ENCODE measurements at regions not wholly inside any gene's neighbourhood (a gene's known extent, or its start where the extent isn't known, plus 50 kb on each side); places are given as distances from the start of the nearest gene placed in this dataset.
"Not testable (repeated sequence)": the region's sequence is repeated elsewhere in the genome, so short reads cannot be mapped to it uniquely, and the experiment has no call there.

DNA sequence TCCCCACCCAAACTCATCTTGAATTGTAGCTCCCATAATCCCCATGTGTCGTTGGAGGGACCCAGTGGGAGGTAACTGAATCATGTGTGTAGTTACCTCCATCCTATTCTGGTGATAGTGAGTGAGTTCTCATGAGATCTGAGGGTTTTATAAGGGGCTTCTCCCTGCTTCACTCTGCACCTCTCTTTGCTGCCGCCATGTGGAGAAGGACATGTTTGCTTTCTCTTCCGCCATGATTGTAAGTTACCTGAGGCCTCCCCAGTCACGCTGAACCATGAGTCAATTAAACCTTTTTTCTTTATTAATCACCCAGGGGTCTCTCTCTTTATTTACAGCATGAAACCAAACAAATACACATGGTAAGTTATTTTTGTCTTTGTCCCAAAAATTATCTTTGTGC, 726.1 kb downstream of the CDH18 start:
- Mint-ChIP-seq H3K4me3 (no peak overlapping the region), H3K36me3 (no peaks in the 10 kb centered on the region), H3K4me1 (no peaks in the 10 kb centered on the region), H3K27ac (no peak overlapping the region), H3K27me3 (no peaks in the 10 kb centered on the region), H3K9me3 (no peaks in the 10 kb centered on the region)
- DNase-seq (ENCODE audit: low spot score in 2 of 2) = no peak
- ATAC-seq (ENCODE audit: low read depth) = no peak

DNA sequence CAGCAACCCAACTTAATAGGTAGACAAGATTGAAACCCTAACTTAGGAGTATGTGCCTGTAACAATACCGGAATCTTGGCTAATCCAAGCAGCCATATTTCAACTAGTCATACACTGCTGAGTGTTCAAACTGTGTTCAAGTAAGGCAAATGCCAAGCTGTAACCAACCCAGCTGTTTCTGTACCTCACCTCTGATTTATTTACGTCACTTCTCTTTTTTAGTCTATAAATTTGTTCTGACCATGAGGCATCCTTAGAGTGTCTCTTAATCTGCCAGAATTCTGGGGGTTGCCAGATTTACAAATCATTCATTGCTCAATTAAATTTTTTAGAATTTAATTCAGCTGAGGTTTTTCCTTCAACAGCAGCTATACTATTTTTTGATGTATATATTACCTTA, 723.2 kb downstream of the CDH18 start:
- H3K4me3 Mint-ChIP-seq = no peak overlapping the region
- no peaks in the 10 kb centered on the region for H3K4me1 Mint-ChIP-seq
- H3K27me3 Mint-ChIP-seq = no peaks in the 10 kb centered on the region
- peaks cover 4% of the 10 kb centered on the region for H3K9me3 Mint-ChIP-seq
- H3K27ac Mint-ChIP-seq = no peak overlapping the region
- no peaks in the 10 kb centered on the region for H3K36me3 Mint-ChIP-seq
- no peak for DNase-seq (ENCODE audit: low spot score in 2 of 2)
- no peak for ATAC-seq (ENCODE audit: low read depth)

GRCh38 chr5:19266791-19267190, 721.2 kb downstream of the CDH18 start:
- ATAC-seq (ENCODE audit: low read depth) = no peak
- Mint-ChIP-seq H3K27ac (no peak overlapping the region), H3K9me3 (peaks cover 5% of the 10 kb centered on the region)

GRCh38 chr5:19270153-19270552, 717.8 kb downstream of the CDH18 start:
- no peak for ATAC-seq (ENCODE audit: low read depth)
- no peak for DNase-seq (ENCODE audit: low spot score in 2 of 2)
- peaks cover 5% of the 10 kb centered on the region for H3K9me3 Mint-ChIP-seq
- H3K4me1 Mint-ChIP-seq = no peaks in the 10 kb centered on the region
- no peaks in the 10 kb centered on the region for H3K36me3 Mint-ChIP-seq
- H3K27me3 Mint-ChIP-seq = no peaks in the 10 kb centered on the region
- H3K27ac Mint-ChIP-seq = no peak overlapping the region
- H3K4me3 Mint-ChIP-seq = no peak overlapping the region

More at GRCh38 chr5:19266791-19267190, 721.2 kb downstream of the CDH18 start:
- no peaks in the 10 kb centered on the region for H3K27me3 Mint-ChIP-seq
- H3K4me1 Mint-ChIP-seq = no peaks in the 10 kb centered on the region
- H3K36me3 Mint-ChIP-seq = no peaks in the 10 kb centered on the region
- DNase-seq (ENCODE audit: low spot score in 2 of 2) = no peak
- no peak overlapping the region for H3K4me3 Mint-ChIP-seq

GRCh38 chr5:19274578-19274977, 713.4 kb downstream of the CDH18 start:
- no peak for DNase-seq (ENCODE audit: low spot score in 2 of 2)
- H3K27ac Mint-ChIP-seq = no peak overlapping the region
- no peaks in the 10 kb centered on the region for H3K4me1 Mint-ChIP-seq
- no peaks in the 10 kb centered on the region for H3K27me3 Mint-ChIP-seq
- ATAC-seq (ENCODE audit: low read depth) = no peak
- H3K36me3 Mint-ChIP-seq = no peaks in the 10 kb centered on the region
- H3K4me3 Mint-ChIP-seq = no peak overlapping the region
- H3K9me3 Mint-ChIP-seq = peaks cover 2% of the 10 kb centered on the region

- ATAC-seq (ENCODE audit: low read depth) = no peak
- H3K36me3 Mint-ChIP-seq = no peaks in the 10 kb centered on the region
- H3K27me3 Mint-ChIP-seq = no peaks in the 10 kb centered on the region
- DNase-seq (ENCODE audit: low spot score in 2 of 2) = no peak
- no peaks in the 10 kb centered on the region for H3K4me1 Mint-ChIP-seq
- peaks cover 1% of the 10 kb centered on the region for H3K9me3 Mint-ChIP-seq
- H3K4me3 Mint-ChIP-seq = no peak overlapping the region
- H3K27ac Mint-ChIP-seq = no peak overlapping the region
Measured at GRCh38 chr5:19285286-19285685, 702.7 kb downstream of the CDH18 start.

DNA sequence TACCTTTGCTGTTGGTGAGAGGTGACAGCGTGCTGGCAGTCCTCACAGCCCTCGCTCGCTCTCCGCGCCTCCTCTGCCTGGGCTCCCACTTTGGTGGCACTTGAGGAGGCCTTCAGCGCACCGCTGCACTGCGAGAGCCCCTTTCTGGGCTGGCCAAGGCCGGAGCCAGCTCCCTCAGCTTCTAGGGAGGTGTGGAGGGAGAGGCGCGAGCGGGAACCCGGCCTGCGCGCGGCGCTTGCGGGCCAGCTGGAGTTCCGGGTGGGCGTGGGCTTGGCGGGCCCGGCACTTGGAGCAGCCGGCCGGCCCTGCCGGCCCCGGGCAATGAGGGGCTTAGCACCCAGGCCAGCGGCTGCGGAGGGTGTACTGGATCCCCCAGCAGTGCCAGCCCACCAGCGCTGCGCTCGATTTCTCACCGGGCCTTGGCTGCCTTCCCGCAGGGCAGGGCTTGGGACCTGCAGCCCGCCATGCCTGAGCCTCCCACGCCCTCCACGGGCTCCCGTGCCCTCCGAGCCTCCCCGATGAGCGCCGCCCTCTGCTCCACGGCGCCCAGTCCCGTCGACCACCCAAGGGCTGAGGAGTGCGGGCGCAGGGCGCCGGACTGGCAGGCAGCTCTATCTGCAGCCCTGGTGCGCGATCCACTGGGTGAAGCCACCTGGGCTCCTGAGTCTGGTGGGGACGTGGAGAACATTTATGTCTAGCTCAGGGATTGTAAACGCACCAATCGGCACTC, 700.3 kb downstream of the CDH18 start:
- H3K4me1 Mint-ChIP-seq; H3K9me3 Mint-ChIP-seq; H3K36me3 Mint-ChIP-seq; ATAC-seq (ENCODE audit: low read depth); H3K27me3 Mint-ChIP-seq; H3K27ac Mint-ChIP-seq; H3K4me3 Mint-ChIP-seq; DNase-seq (ENCODE audit: low spot score in 2 of 2): not testable (repeated sequence)

DNA sequence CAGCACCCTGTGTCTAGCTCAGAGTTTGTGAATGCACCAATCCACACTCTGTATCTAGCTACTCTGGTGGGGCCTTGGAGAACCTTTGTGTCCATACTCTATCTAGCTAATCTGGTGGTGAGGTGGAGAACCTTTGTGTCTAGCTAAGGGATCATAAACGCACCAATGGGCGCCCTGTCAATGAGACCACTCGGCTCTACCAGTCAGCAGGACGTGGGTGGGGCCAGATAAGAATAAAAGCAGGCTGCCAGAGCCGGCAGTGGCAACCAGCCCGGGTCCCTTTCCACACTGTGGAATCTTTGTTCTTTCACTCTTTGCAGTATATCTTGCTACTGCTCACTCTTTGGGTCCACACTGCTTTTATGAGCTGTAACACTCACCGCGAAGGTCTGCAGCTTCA, 699.7 kb downstream of the CDH18 start:
- not testable (repeated sequence) for H3K4me1 Mint-ChIP-seq; H3K4me3 Mint-ChIP-seq; H3K36me3 Mint-ChIP-seq; H3K27ac Mint-ChIP-seq; DNase-seq (ENCODE audit: low spot score in 2 of 2); H3K27me3 Mint-ChIP-seq; ATAC-seq (ENCODE audit: low read depth); H3K9me3 Mint-ChIP-seq

DNA sequence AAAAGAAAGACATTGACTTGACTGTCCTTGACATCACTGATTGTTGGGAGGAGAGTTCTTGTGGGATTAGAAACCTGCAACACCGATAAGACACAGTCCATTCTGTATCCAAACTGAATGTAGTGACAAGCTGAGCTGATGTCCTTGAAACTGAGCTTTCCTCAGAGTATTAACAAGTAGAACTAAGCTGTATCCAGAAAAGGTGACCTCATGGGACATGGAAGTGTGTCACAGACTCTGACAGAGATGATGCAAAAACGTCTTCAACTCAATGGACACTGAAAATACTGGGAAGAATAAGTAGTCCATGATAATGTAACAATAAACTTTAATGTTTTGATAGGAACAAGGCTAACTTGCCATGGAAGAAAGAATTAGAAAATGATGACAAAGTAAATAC, 690.1 kb downstream of the CDH18 start:
- ATAC-seq (ENCODE audit: low read depth) (no peak), DNase-seq (ENCODE audit: low spot score in 2 of 2) (no peak)
- no peaks in the 10 kb centered on the region for H3K27me3 Mint-ChIP-seq
- H3K4me1 Mint-ChIP-seq = no peaks in the 10 kb centered on the region
- H3K4me3 Mint-ChIP-seq = no peak overlapping the region
- H3K27ac Mint-ChIP-seq = no peak overlapping the region
- H3K9me3 Mint-ChIP-seq = peaks cover 2% of the 10 kb centered on the region
- no peaks in the 10 kb centered on the region for H3K36me3 Mint-ChIP-seq

DNA sequence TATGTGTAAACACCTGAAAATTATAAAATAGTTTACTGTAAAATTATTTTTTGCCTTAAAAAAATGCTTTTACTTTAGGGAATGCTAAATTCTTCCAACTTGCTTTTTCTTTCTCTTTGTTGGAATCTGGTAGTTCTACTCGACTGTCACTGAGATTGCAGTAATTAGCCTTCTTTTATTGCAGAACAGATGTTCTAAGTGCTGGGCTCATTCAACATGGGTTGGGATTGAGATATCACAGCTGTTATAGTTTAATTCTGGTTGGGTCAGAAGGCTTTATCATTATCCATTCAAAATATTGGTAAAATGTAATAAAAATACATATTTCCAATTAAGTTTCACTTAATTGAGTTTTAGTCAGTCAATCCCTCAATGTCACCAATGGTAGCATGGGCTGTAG, 686.7 kb downstream of the CDH18 start:
- Mint-ChIP-seq H3K27ac (no peak overlapping the region), H3K4me1 (no peaks in the 10 kb centered on the region), H3K9me3 (peaks cover 6% of the 10 kb centered on the region), H3K36me3 (no peaks in the 10 kb centered on the region), H3K4me3 (no peak overlapping the region), H3K27me3 (no peaks in the 10 kb centered on the region)
- DNase-seq (ENCODE audit: low spot score in 2 of 2) = no peak
- no peak for ATAC-seq (ENCODE audit: low read depth)

DNA sequence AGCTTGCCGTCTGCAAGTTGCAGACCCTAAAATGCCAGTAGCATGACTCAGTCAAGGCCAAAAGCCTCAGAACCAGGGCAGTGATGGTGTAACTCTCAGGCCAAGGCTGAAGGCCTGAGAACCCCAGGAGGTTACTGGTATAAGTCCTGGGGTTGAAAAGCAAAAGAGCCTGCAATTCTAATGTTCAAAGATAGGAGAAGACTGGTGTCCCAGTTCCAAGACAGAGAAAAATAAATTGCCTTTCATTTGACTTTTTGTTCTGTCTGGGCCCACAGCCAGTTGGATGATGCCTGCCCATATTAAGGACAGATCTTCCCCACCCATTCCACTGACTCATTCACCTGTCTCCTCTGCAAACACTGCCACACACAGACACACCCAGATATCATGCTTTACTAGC, 673.2 kb downstream of the CDH18 start:
- DNase-seq (ENCODE audit: low spot score in 2 of 2) = no peak
- Mint-ChIP-seq H3K4me3 (no peak overlapping the region), H3K4me1 (no peaks in the 10 kb centered on the region), H3K9me3 (peaks cover 16% of the 10 kb centered on the region), H3K27ac (no peak overlapping the region), H3K27me3 (no peaks in the 10 kb centered on the region), H3K36me3 (no peaks in the 10 kb centered on the region)
- no peak for ATAC-seq (ENCODE audit: low read depth)

DNA sequence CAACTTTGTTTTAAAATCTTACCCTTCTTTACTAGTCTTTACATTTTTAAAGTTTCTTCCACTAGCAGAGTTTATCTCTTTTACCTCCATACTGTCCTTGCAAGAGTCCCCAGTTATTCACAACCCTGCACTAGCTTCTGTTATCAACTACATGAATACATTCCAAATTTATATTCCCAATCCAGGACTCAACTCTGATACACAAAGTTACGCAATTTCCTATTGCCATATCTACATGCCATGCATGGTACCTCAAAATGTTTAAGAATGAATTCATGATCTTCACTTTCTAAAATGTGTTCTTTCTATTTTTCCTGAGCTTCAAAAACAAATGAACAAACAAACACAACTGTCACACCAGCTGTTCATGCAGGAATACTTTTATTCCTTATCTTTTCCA, 668.7 kb downstream of the CDH18 start:
- H3K36me3 Mint-ChIP-seq = no peaks in the 10 kb centered on the region
- no peaks in the 10 kb centered on the region for H3K4me1 Mint-ChIP-seq
- no peak for ATAC-seq (ENCODE audit: low read depth)
- no peaks in the 10 kb centered on the region for H3K27me3 Mint-ChIP-seq
- no peak for DNase-seq (ENCODE audit: low spot score in 2 of 2)
- no peak overlapping the region for H3K4me3 Mint-ChIP-seq
- H3K27ac Mint-ChIP-seq = no peak overlapping the region
- H3K9me3 Mint-ChIP-seq = peaks cover 10% of the 10 kb centered on the region

DNA sequence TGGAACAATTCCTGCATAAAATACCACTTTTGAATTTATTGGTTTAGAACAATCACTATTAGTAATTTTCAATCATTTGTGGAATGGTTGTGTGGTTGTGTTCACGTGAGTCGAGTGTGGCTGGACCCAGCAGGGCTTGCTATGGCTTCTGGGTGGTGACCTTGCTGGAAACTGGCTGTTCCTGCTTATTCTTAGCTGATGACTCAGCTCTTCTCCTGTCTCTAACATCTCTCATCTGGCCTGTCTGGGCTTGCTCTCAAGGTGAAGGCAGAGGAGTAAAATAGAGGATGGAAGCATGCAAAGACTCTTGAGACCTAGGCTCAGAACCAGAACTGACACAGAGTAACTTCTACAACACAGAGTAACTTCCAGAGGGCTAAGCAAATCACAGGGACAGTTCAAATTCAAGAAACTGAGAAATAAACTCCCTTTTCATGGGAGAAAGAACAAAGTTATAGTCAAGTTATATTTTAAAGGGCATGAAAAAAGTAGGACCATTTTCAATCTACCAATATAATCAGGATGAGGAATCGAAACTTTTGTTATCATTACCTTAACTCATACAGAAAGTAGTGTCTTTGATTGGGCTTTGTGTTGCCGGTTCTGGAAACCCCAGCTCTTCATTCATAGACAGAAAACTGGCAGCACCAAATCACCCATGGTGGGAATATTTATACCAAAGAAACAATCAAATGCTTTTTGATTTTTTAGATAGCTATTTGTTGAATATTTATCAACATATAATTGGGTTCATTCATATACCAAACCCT, 665.1 kb downstream of the CDH18 start:
- Mint-ChIP-seq H3K36me3 (no peaks in the 10 kb centered on the region), H3K4me3 (no peak overlapping the region), H3K27ac (no peak overlapping the region), H3K27me3 (no peaks in the 10 kb centered on the region), H3K9me3 (peaks cover 3% of the 10 kb centered on the region), H3K4me1 (no peaks in the 10 kb centered on the region)
- ATAC-seq (ENCODE audit: low read depth) (no peak), DNase-seq (ENCODE audit: low spot score in 2 of 2) (no peak)

DNA sequence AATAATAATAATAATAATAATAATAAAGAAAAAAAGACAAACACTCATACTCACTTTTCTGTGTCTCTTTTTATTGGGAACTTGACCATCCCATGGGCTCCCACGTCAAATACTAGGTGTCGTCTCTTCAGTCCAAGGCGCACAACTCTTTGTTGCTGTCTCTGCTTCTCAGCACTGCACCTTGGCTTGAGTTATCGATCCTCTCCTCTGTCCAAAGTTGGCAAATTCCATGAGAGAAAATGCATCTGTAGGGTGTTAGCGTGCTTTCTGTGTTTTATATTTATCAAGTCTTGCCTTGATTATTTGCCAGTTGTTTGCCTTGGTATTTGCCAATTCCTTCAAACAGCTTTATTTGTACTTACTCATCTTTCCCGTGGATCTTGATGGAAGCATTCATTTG, 653.7 kb downstream of the CDH18 start:
- Mint-ChIP-seq H3K27ac (no peak overlapping the region), H3K36me3 (no peaks in the 10 kb centered on the region), H3K4me1 (no peaks in the 10 kb centered on the region), H3K27me3 (no peaks in the 10 kb centered on the region), H3K4me3 (no peak overlapping the region), H3K9me3 (peaks cover 7% of the 10 kb centered on the region)
- no peak for ATAC-seq (ENCODE audit: low read depth)
- DNase-seq (ENCODE audit: low spot score in 2 of 2) = no peak

DNA sequence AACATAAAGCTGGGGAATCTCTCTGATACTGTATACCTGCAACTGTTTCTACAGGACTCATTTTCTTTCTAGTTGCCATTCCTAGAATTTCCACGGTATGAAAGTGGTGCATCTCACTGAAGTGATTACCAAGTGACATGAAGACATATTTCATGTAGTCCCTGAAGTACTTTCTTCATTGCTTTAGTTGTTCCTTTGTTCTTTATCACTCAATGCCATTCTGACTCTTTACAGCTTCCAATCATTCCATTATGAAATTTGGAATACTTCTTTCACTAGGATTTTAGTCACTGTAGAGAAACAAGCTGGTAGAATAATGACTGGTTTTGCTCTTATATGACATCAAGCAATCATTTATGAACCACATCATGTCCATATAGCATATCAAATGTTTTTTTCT, 645.1 kb downstream of the CDH18 start:
- no peak for DNase-seq (ENCODE audit: low spot score in 2 of 2)
- Mint-ChIP-seq H3K4me3 (no peak overlapping the region), H3K9me3 (peaks cover 2% of the 10 kb centered on the region), H3K27ac (no peak overlapping the region), H3K27me3 (no peaks in the 10 kb centered on the region), H3K36me3 (no peaks in the 10 kb centered on the region), H3K4me1 (no peaks in the 10 kb centered on the region)
- no peak for ATAC-seq (ENCODE audit: low read depth)
